IMR-90 (cell line): ENCODE measurements at regions not wholly inside any gene's neighbourhood (a gene's known extent, or its start where the extent isn't known, plus 50 kb on each side); places are given as distances from the start of the nearest gene placed in this dataset.
A peak's percentile ranks its signal among the peaks of the same experiment; 100 is the strongest.

Experiments
- ATAC-seq: fragments of 200-7000 bp; cut with Tn5 transposase; 2 replicates; pipeline ENCODE4 v1.9.1; 2020; ENCODE audit warnings: low read depth, mild to moderate bottlenecking, moderate library complexity
- BruUV-seq: library from RNA; stranded (reverse); fragments of 400-500 nt; replicated peaks from 2 replicates; lab custom pipeline; 2021; lab: Mats Ljungman, UMichigan
- CTCF ChIA-PET: fragments of 300-600 bp; formaldehyde crosslinking; extraction: SDS; loops from one replicate; lab custom pipeline; 2021; ENCODE audit warnings: antibody characterized with exemption; lab: Yijun Ruan, JAX
- POLR2A ChIA-PET: fragments of 300-600 bp; sonication (Branson Sonifier 250); formaldehyde crosslinking; loops from one replicate; lab custom pipeline; 2022; ENCODE audit warnings: antibody characterized with exemption; ENCODE audit not compliant: unreplicated experiment; lab: Charles Lee
- DNase-seq: peaks from one replicate; pipeline ENCODE4 v3.0.0; 2013
- H2AFZ ChIP-seq: replicated peaks from 2 replicates; pipeline ENCODE3; 2013; ENCODE audit warnings: low read length, mild to moderate bottlenecking; ENCODE audit not compliant: poor library complexity
- H2AK5ac ChIP-seq: 2 replicates; pipeline ENCODE4 v1.6.1; 2013; ENCODE audit warnings: low read depth, low read length, inconsistent platforms
- H2AK9ac ChIP-seq: replicated peaks from 2 replicates; pipeline ENCODE3; 2013; ENCODE audit warnings: mild to moderate bottlenecking, low read depth, low read length, moderate library complexity; ENCODE audit not compliant: poor library complexity
- H2BK120ac ChIP-seq: 2 replicates; pipeline ENCODE4 v1.6.1; 2013; ENCODE audit warnings: low read depth, low read length, inconsistent platforms
- H2BK15ac ChIP-seq: 3 replicates; pipeline ENCODE4 v1.6.1; 2013; ENCODE audit warnings: low read depth, low read length, inconsistent platforms
- H2BK20ac ChIP-seq: 2 replicates; pipeline ENCODE4 v1.6.1; 2013; ENCODE audit warnings: low read depth, mild to moderate bottlenecking, inconsistent platforms, low read length, moderate library complexity
- H2BK5ac ChIP-seq: 2 replicates; pipeline ENCODE4 v1.6.1; 2013; ENCODE audit warnings: mild to moderate bottlenecking, low read depth, low read length, inconsistent platforms; ENCODE audit not compliant: poor library complexity, severe bottlenecking
- H3K14ac ChIP-seq: replicated peaks from 2 replicates; pipeline ENCODE4 v1.6.1; 2013; ENCODE audit warnings: low read depth, low read length, inconsistent platforms
- H3K18ac ChIP-seq: 2 replicates; pipeline ENCODE4 v1.6.1; 2013; ENCODE audit warnings: low read depth, low read length, control low read depth
- H3K23ac ChIP-seq: 2 replicates; pipeline ENCODE4 v1.6.1; 2013; ENCODE audit warnings: low read depth, low read length, inconsistent platforms
- H3K27ac ChIP-seq: 2 replicates; pipeline ENCODE4 v1.5.1; 2013; ENCODE audit warnings: mild to moderate bottlenecking, control low read depth, low read length; ENCODE audit not compliant: insufficient read depth
- H3K27me3 ChIP-seq: 2 replicates; pipeline ENCODE4 v1.6.1; 2013; ENCODE audit warnings: low read length; ENCODE audit not compliant: control insufficient read depth, insufficient read depth
- H3K36me3 ChIP-seq: 2 replicates; pipeline ENCODE4 v1.6.1; 2013; ENCODE audit warnings: low read length, mixed read lengths; ENCODE audit not compliant: control insufficient read depth, insufficient read depth
- H3K4ac ChIP-seq: 2 replicates; pipeline ENCODE4 v1.6.1; 2013; ENCODE audit warnings: low read depth, low read length, inconsistent platforms
- H3K4me1 ChIP-seq: 2 replicates; pipeline ENCODE4 v1.6.1; 2013; ENCODE audit warnings: low read length, mixed read lengths; ENCODE audit not compliant: control insufficient read depth, insufficient read depth
- H3K4me2 ChIP-seq: 2 replicates; pipeline ENCODE4 v1.6.1; 2013; ENCODE audit warnings: low read depth, mild to moderate bottlenecking, control low read depth, low read length, moderate library complexity
- H3K4me3 ChIP-seq: 2 replicates; pipeline ENCODE4 v1.5.1; 2013; ENCODE audit warnings: low read depth, mild to moderate bottlenecking, control low read depth, low read length, moderate library complexity; ENCODE audit not compliant: insufficient read depth
- H3K56ac ChIP-seq: 2 replicates; pipeline ENCODE4 v1.6.1; 2013; ENCODE audit warnings: low read length, inconsistent platforms; ENCODE audit not compliant: insufficient read depth; ENCODE audit errors: extremely low read depth
- H3K79me1 ChIP-seq, 2 experiments: 2 replicates each; pipeline ENCODE4 v1.6.1; 2013; ENCODE audit warnings: low read length in 2 of 2, inconsistent platforms in 1 of 2, low read depth in 1 of 2
- H3K9ac ChIP-seq: 2 replicates; pipeline ENCODE4 v1.6.1; 2013; ENCODE audit warnings: low read depth, low read length, control low read depth
- H3K9me1 ChIP-seq: 2 replicates; pipeline ENCODE4 v1.6.1; 2013; ENCODE audit warnings: low read length, inconsistent platforms; ENCODE audit not compliant: insufficient read depth
- H3K9me3 ChIP-seq: 2 replicates; pipeline ENCODE4 v1.6.1; 2013; ENCODE audit warnings: low read length; ENCODE audit not compliant: control insufficient read depth, insufficient read depth
- H4K20me1 ChIP-seq: 2 replicates; pipeline ENCODE4 v1.6.1; 2013; ENCODE audit warnings: low read length, inconsistent platforms; ENCODE audit not compliant: insufficient read depth
- H4K5ac ChIP-seq: 2 replicates; pipeline ENCODE4 v1.6.1; 2013; ENCODE audit warnings: mild to moderate bottlenecking, low read depth, low read length, control low read depth
- H4K8ac ChIP-seq, 2 experiments: 2 replicates each; pipeline ENCODE4 v1.6.1; 2013; ENCODE audit warnings: low read depth in 2 of 2, low read length in 2 of 2, control low read depth in 1 of 2, inconsistent platforms in 1 of 2
- H4K91ac ChIP-seq: 2 replicates; pipeline ENCODE4 v1.6.1; 2013; ENCODE audit warnings: low read depth, low read length, inconsistent platforms; ENCODE audit not compliant: insufficient read depth
- CEBPB ChIP-seq: IDR thresholded peaks from 2 replicates; pipeline ENCODE4 v1.6.1; 2012; ENCODE audit warnings: low read depth, low read length, improper control_type of control experiment
- FOS ChIP-seq: fragments of 150-350 bp; IDR thresholded peaks from 2 replicates; pipeline ENCODE4 v1.6.1; 2016; ENCODE audit warnings: low read depth, low read length
- MAZ ChIP-seq: IDR thresholded peaks from 2 replicates; pipeline ENCODE4 v1.6.1; 2012; ENCODE audit warnings: low read depth, mild to moderate bottlenecking, low read length, improper control_type of control experiment, moderate library complexity, borderline replicate concordance
- NFE2L2 ChIP-seq: fragments of 150-350 bp; IDR thresholded peaks from 2 replicates; pipeline ENCODE4 v1.6.1; 2016; ENCODE audit warnings: low read depth, mild to moderate bottlenecking, low read length
- USF2 ChIP-seq: fragments of 150-350 bp; IDR thresholded peaks from 2 replicates; pipeline ENCODE4 v1.6.1; 2017; ENCODE audit warnings: mild to moderate bottlenecking, antibody characterized with exemption, low read length, low read depth
- WGBS, 2 experiments: methylation state at CpG; one replicate each; pipeline versions ENCODE4 v1.1.5 to v1.1.7; 2013; ENCODE audit warnings: missing lambda C conversion rate in 2 of 2; ENCODE audit not compliant: insufficient read length in 1 of 2; ENCODE audit errors: extremely low coverage in 2 of 2; 5-methylcytosine and 5-hydroxymethylcytosine counted together
- dilution Hi-C: fragments of 300-500 bp; cut with HindIII; formaldehyde crosslinking; loops from one replicate; pipeline ENCODE4 v1.14.3; 2018; ENCODE audit warnings: low sequenced_read_pairs; ENCODE audit not compliant: unreplicated experiment
- in situ Hi-C: fragments of 300-500 bp; cut with MboI; formaldehyde crosslinking; loops from 3 replicates; pipeline ENCODE4 v1.14.3; 2019; ENCODE audit warnings: low sequenced_read_pairs, inconsistent platforms, mixed read lengths
- intact Hi-C: fragments of 100-400 bp; cut with micrococcal nuclease; formaldehyde crosslinking; loops from 2 replicates; pipeline ENCODE4 v1.10.0; 2022

DNA sequence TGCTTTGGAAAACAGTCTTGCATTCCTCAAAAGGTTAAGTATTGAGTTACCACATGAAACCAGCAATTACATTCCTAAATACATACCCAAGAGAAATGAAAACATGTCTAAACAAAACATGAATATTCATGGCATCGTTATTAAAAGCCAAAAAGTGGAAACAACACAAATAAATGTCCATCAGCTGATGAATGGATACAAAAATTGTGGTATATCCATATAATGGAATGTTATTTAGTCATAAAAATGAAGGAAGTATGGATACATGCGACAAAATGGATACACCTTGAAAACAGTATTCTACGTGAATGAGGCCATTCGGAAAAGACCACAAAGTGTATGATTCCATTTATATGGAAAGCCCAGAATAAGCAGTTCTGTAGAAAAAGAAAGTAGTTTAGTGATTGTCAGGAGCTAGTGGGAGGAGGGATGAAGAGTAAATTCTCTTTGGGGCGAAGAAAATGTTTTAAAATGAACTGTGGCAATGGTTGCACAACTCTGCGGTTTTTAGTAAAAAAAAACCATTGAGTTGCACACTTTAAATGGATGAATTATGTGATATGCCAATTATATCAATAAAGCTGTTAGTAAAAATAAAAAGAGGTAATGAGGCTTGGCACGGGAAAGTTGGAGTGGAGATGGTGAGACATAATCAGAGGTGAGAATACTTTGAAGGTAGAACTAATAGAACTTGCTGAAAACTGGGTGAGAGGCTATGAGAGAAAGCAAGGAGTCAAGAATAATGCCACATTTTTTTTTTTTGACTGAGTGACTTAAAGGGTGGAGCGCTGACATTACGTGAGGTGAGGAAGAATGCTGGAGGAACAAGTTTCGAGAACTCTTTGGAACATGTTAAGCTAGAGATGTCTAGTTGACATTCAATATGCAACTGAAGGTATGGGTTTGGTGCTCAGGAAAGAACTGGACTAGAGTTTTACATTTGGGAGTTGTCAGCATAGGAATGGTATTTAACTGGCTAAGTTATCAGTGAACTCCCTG is 194.9 kb upstream of the ZNF608 start:
- Histone ChIP-seq H3K4me2 (no peak overlapping the region), H4K20me1 (no peaks in the 10 kb centered on the region), H4K91ac (no peak overlapping the region), H3K9me1 (0 out of 2 replicates have a peak, but pooled peaks cover 3% of the 10 kb centered on the region), H3K14ac (no peak overlapping the region), H2AK9ac (no peak overlapping the region), H3K9ac (no peak overlapping the region), H3K27ac (no peak overlapping the region), H2BK15ac (peak overlapping the region; percentile 44; the same call in 2 of the 3 replicates), H3K18ac (no peak overlapping the region), H3K56ac (no peak overlapping the region), H3K27me3 (no peaks in the 10 kb centered on the region), H4K8ac (no peak overlapping the region), H2AK5ac (0 out of 2 replicates have a peak overlapping the region, but pooled peaks have one; percentile 16), H3K36me3 (no peaks in the 10 kb centered on the region), H2BK20ac (peak overlapping the region; percentile 3; the same call in 1 of the 2 replicates), H3K9me3 (peaks cover 3% of the 10 kb centered on the region; the same call in 1 of the 2 replicates), H3K4me1 (no peaks in the 10 kb centered on the region; the same call in 1 of the 2 replicates), H2BK120ac (no peak overlapping the region), H3K23ac (no peak overlapping the region), H4K5ac (no peak overlapping the region), H3K4me3 (no peak overlapping the region), H3K79me1 (no peaks in the 10 kb centered on the region), H3K4ac (no peak overlapping the region), H2AFZ (no peak overlapping the region), H2BK5ac (no peak overlapping the region)
- 86% methylated on average over 7 of the region's 10 CpGs; no CpG with 5 or more reads in 1 of the 2 experiments for WGBS, 2 experiments
- ChIA-PET POLR2A (no interaction called here), CTCF (no interaction called here)
- 0 out of 2 replicates have a peak, but pooled peaks have one; percentile 9 for TF ChIP-seq CEBPB
- no peak for TF ChIP-seq NFE2L2
- TF ChIP-seq FOS: no peak
- TF ChIP-seq MAZ: no peak
- TF ChIP-seq USF2: no peak
- intact Hi-C loops: no loop called here
- in situ Hi-C loops: no loop called here
- DNase-seq (no peak), ATAC-seq (no peak)
- no TSS peak for BruUV-seq
- dilution Hi-C loops: no loop called here
